LNCAP (cell line): ENCODE measurements at regions not wholly inside any gene's neighbourhood (a gene's known extent, or its start where the extent isn't known, plus 50 kb on each side); places are given as distances from the start of the nearest gene placed in this dataset.

Experiments
- CTCF ChIP-seq: fragments of 450-650 bp; IDR thresholded peaks from 2 replicates; pipeline ENCODE4 v1.5.1; 2017; ENCODE audit warnings: mild to moderate bottlenecking

- TF ChIP-seq CTCF = no peak
Measured at GRCh38 chr14:48586099-48586498, 910.7 kb upstream of the MDGA2 start.

GRCh38 chr14:48584031-48584430, 908.6 kb upstream of the MDGA2 start:
- no peak for TF ChIP-seq CTCF

GRCh38 chr14:48582938-48583337, 907.5 kb upstream of the MDGA2 start:
- TF ChIP-seq CTCF = no peak

- no peak for TF ChIP-seq CTCF
Measured at GRCh38 chr14:48580692-48581091, 905.3 kb upstream of the MDGA2 start.

GRCh38 chr14:48575772-48576171, 900.4 kb upstream of the MDGA2 start:
- TF ChIP-seq CTCF = no peak

GRCh38 chr14:48568688-48569087, 893.3 kb upstream of the MDGA2 start:
- TF ChIP-seq CTCF = no peak

GRCh38 chr14:48568252-48568651, 892.8 kb upstream of the MDGA2 start:
- TF ChIP-seq CTCF = no peak

- no peak for TF ChIP-seq CTCF
Measured at GRCh38 chr14:48563489-48563888, 888.1 kb upstream of the MDGA2 start.
